Transverse colon (tissue), 3 donors: ENCODE measurements at regions not wholly inside any gene's neighbourhood (a gene's known extent, or its start where the extent isn't known, plus 50 kb on each side); places are given as distances from the start of the nearest gene placed in this dataset.

Source experiments
- EP300 ChIP-seq: sonication (generic); formaldehyde crosslinking; IDR thresholded peaks from one replicate; pipeline ENCODE4 v1.6.1; 2017; ENCODE audit warnings: antibody characterized with exemption, low read depth
- POLR2A ChIP-seq: fragments of 450-650 bp; IDR thresholded peaks from one replicate; pipeline ENCODE4 v1.6.1; 2016; ENCODE audit warnings: antibody characterized with exemption, mild to moderate bottlenecking, moderate library complexity
- TF ChIP-seq, protein P1 (sequence below), 5 experiments: fragments of 200-600 bp in 3 of 5; fragments of 450-650 bp in 2 of 5; sonication (generic) in 3 of 5; IDR thresholded peaks; 1 replicate in 2 of 5; 2 replicates in 3 of 5; pipeline ENCODE4 v1.5.1; 2016 to 2017; ENCODE audit warnings: antibody characterized with exemption in 5 of 5, inconsistent platforms in 3 of 5, mild to moderate bottlenecking in 2 of 5, moderate library complexity in 1 of 5

DNA sequence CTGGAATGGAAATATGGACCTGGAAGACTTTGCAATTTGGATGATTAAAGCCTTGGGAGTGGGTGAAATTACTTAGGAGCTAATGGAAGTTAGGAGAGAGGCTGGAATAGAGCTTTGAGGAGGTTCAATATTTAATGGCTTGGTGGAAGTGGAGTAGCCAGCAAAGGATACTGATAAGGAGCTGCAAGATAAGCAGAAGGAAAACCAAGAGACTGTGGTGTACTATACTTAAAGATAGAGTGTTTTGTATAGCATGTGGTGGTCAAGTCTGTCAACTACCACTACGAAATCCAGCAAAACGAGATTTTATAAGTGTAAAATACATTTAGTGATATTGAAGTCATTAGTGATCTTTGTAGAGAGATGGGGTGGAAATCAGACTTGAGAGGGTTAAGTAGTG, 54.0 kb upstream of the TMLHE start:
- TF ChIP-seq, protein P1, sequence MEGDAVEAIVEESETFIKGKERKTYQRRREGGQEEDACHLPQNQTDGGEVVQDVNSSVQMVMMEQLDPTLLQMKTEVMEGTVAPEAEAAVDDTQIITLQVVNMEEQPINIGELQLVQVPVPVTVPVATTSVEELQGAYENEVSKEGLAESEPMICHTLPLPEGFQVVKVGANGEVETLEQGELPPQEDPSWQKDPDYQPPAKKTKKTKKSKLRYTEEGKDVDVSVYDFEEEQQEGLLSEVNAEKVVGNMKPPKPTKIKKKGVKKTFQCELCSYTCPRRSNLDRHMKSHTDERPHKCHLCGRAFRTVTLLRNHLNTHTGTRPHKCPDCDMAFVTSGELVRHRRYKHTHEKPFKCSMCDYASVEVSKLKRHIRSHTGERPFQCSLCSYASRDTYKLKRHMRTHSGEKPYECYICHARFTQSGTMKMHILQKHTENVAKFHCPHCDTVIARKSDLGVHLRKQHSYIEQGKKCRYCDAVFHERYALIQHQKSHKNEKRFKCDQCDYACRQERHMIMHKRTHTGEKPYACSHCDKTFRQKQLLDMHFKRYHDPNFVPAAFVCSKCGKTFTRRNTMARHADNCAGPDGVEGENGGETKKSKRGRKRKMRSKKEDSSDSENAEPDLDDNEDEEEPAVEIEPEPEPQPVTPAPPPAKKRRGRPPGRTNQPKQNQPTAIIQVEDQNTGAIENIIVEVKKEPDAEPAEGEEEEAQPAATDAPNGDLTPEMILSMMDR (IDR thresholded peaks at IDR 0.05) = no peak
- no peak for TF ChIP-seq POLR2A
- no peak for TF ChIP-seq EP300
